HG03442 (cell line): ENCODE measurements at regions not wholly inside any gene's neighbourhood (a gene's known extent, or its start where the extent isn't known, plus 50 kb on each side); places are given as distances from the start of the nearest gene placed in this dataset.
A peak's percentile ranks its signal among the peaks of the same experiment; 100 is the strongest.
"Not testable (repeated sequence)": the region's sequence is repeated elsewhere in the genome, so short reads cannot be mapped to it uniquely, and the experiment has no call there.

Source experiments
- ATAC-seq: cut with Tn5 transposase; IDR thresholded peaks from one replicate; pipeline ENCODE4 v1.9.1; 2021; ENCODE audit warnings: mild to moderate bottlenecking, moderate library complexity; ENCODE audit not compliant: unreplicated experiment

GRCh38 chr3:30479737-30480136, 126.7 kb upstream of the TGFBR2 start:
- ATAC-seq, result not testable (repeated sequence)

GRCh38 chr3:30480156-30480555, 126.2 kb upstream of the TGFBR2 start:
- not testable (repeated sequence) for ATAC-seq

GRCh38 chr3:30480587-30480986, 125.8 kb upstream of the TGFBR2 start:
- no peak for ATAC-seq

- no peak for ATAC-seq
Measured at GRCh38 chr3:30481241-30481640, 125.2 kb upstream of the TGFBR2 start.

GRCh38 chr3:30484229-30484628, 122.2 kb upstream of the TGFBR2 start:
- ATAC-seq, result not testable (repeated sequence)

- no peak for ATAC-seq
Measured at GRCh38 chr3:30486368-30486767, 120.0 kb upstream of the TGFBR2 start.

- ATAC-seq, result no peak
Measured at GRCh38 chr3:30488070-30488756, 118.2 kb upstream of the TGFBR2 start.

- ATAC-seq, result no peak
Measured at GRCh38 chr3:30492322-30493192, 113.8 kb upstream of the TGFBR2 start.

GRCh38 chr3:30493911-30494311, 112.5 kb upstream of the TGFBR2 start:
- ATAC-seq, result no peak

- ATAC-seq, result no peak
Measured at GRCh38 chr3:30495172-30496065, 111.0 kb upstream of the TGFBR2 start.

GRCh38 chr3:30496066-30496966, 110.1 kb upstream of the TGFBR2 start:
- ATAC-seq, result no peak

GRCh38 chr3:30498587-30498967, 107.8 kb upstream of the TGFBR2 start:
- ATAC-seq, result no peak

GRCh38 chr3:30500666-30501399, 105.6 kb upstream of the TGFBR2 start:
- ATAC-seq, result peak; percentile 96

GRCh38 chr3:30501526-30501925, 104.9 kb upstream of the TGFBR2 start:
- ATAC-seq, result no peak

- ATAC-seq, result no peak
Measured at GRCh38 chr3:30502051-30502741, 104.2 kb upstream of the TGFBR2 start.

GRCh38 chr3:30502742-30503073, 103.7 kb upstream of the TGFBR2 start:
- ATAC-seq, result peak; percentile 29

GRCh38 chr3:30503446-30503845, 103.0 kb upstream of the TGFBR2 start:
- no peak for ATAC-seq

GRCh38 chr3:30504939-30505338, 101.5 kb upstream of the TGFBR2 start:
- no peak for ATAC-seq
